ENCODE measurements at regions not wholly inside any gene's neighbourhood (a gene's known extent, or its start where the extent isn't known, plus 50 kb on each side); places are given as distances from the start of the nearest gene placed in this dataset.

DNA sequence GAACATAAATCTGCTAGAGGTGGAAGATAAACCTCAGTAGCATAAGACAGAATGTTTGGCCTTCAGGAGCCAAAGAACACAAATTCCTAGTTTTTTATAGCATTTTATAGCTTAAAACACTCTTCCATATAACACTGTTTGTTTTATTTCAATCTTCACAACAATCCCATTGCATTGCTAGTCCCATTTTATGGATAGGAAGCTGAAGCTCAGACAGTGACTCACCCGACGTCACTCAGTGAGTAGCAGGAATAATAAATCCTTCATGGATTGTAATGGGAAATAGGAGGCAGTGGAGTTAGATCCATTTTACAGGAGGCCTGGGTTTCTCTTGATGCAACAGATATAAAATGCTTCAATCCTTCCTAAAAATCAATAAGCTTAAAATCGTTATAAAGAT is 217.5 kb downstream of the RAB28 start:
- no peak overlapping the region for H3K4me3 ChIP-seq (replicated peaks in 1 of 3; ENCODE audit: low read depth in 2 of 3, low read length in 3 of 3)
- H3K9me3 ChIP-seq (replicated peaks in 1 of 2; ENCODE audit: control insufficient read depth in 1 of 2, insufficient read depth in 1 of 2, low read length in 2 of 2), result peaks cover 0 to 3% of the 10 kb centered on the region in 2 donors
- no peaks in the 10 kb centered on the region for H3K27me3 Mint-ChIP-seq (ENCODE audit: low read depth in 3 of 3)
- H3K4me1 ChIP-seq (ENCODE audit: control insufficient read depth in 1 of 2, insufficient read depth in 2 of 2, low read length in 2 of 2), result no peaks in the 10 kb centered on the region
- H3K36me3 Mint-ChIP-seq, result no peaks in the 10 kb centered on the region
- H3K4me3 Mint-ChIP-seq, result no peak overlapping the region
- DNase-seq, result no peak
- H2AFZ ChIP-seq (ENCODE audit: insufficient read depth, low read depth, low read length, poor library complexity, severe bottlenecking), result no peak overlapping the region
- H3K9me3 Mint-ChIP-seq, result peaks cover 0 to 17% (median 9%) of the 10 kb centered on the region in 7 donors
- no peaks in the 10 kb centered on the region for H3K27me3 ChIP-seq (ENCODE audit: control insufficient read depth in 2 of 2, insufficient read depth in 2 of 2, low read length in 2 of 2)
- H3K4me2 ChIP-seq (replicated peaks; ENCODE audit: extremely low read depth, low read length, poor library complexity, severe bottlenecking), result no peak overlapping the region
- no peaks in the 10 kb centered on the region for H3K79me2 ChIP-seq (ENCODE audit: insufficient read depth, low read length)
- H3K27ac Mint-ChIP-seq, result no peak overlapping the region
- H3K4me1 Mint-ChIP-seq, result no peaks in the 10 kb centered on the region
- H3K27ac ChIP-seq (ENCODE audit: low read depth in 1 of 2, low read length in 2 of 2), result no peak overlapping the region
- intact Hi-C loops (cut with micrococcal nuclease), result no loop called here
- 83% methylated on average over 1 of the region's 3 CpGs for WGBS (ENCODE audit: insufficient coverage)
- H3K36me3 ChIP-seq (replicated peaks in 1 of 2; ENCODE audit: control insufficient read depth in 1 of 2, insufficient read depth in 2 of 2, low read length in 2 of 2), result no peaks in the 10 kb centered on the region
- TF ChIP-seq, protein P1, sequence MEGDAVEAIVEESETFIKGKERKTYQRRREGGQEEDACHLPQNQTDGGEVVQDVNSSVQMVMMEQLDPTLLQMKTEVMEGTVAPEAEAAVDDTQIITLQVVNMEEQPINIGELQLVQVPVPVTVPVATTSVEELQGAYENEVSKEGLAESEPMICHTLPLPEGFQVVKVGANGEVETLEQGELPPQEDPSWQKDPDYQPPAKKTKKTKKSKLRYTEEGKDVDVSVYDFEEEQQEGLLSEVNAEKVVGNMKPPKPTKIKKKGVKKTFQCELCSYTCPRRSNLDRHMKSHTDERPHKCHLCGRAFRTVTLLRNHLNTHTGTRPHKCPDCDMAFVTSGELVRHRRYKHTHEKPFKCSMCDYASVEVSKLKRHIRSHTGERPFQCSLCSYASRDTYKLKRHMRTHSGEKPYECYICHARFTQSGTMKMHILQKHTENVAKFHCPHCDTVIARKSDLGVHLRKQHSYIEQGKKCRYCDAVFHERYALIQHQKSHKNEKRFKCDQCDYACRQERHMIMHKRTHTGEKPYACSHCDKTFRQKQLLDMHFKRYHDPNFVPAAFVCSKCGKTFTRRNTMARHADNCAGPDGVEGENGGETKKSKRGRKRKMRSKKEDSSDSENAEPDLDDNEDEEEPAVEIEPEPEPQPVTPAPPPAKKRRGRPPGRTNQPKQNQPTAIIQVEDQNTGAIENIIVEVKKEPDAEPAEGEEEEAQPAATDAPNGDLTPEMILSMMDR (IDR thresholded peaks at IDR 0.05), result no peak
- H3K9ac ChIP-seq (ENCODE audit: insufficient read depth, low read length, poor library complexity, severe bottlenecking), result no peak overlapping the region
- no peaks in the 10 kb centered on the region for H4K20me1 ChIP-seq (ENCODE audit: insufficient read depth, low read length)

DNA sequence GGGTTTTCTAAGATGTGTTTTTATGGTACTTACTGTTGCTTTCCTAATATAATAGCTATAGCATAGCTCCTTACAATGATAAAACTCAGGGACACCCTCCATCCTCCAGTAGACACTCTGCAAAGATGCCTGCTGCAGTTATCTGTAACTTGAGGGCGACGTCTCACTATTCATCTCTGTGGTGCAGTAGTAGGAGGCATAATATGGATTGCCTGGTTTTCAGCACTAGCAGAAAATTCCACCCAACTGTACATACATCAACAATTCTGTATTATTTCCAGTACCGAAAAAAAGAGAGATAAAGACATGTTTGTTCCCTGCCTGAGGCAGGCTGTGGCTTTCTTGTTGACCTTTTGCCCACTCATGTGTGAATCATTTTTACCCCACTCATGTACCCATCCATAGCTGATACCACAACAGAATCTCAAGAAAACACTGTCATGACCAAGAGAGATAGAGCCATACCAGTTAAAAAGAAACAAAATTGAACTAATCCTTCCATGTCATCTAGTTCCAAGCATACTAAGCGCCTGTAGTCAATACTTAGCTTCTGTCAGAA is 220.1 kb downstream of the RAB28 start:
- peaks cover 0 to 14% (median 7%) of the 10 kb centered on the region in 7 donors for H3K9me3 Mint-ChIP-seq
- no peaks in the 10 kb centered on the region for H3K79me2 ChIP-seq (ENCODE audit: insufficient read depth, low read length)
- DNase-seq, result no peak
- H3K4me3 ChIP-seq (replicated peaks in 1 of 3; ENCODE audit: low read depth in 2 of 3, low read length in 3 of 3), result no peak overlapping the region
- H3K9ac ChIP-seq (ENCODE audit: insufficient read depth, low read length, poor library complexity, severe bottlenecking), result no peak overlapping the region
- H3K27me3 Mint-ChIP-seq (ENCODE audit: low read depth in 3 of 3), result no peaks in the 10 kb centered on the region
- no peak overlapping the region for H3K27ac Mint-ChIP-seq
- no peak overlapping the region for H3K27ac ChIP-seq (ENCODE audit: low read depth in 1 of 2, low read length in 2 of 2)
- H3K4me2 ChIP-seq (replicated peaks; ENCODE audit: extremely low read depth, low read length, poor library complexity, severe bottlenecking), result no peak overlapping the region
- intact Hi-C loops (cut with micrococcal nuclease), result no loop called here
- no peaks in the 10 kb centered on the region for H3K4me1 Mint-ChIP-seq
- H2AFZ ChIP-seq (ENCODE audit: insufficient read depth, low read depth, low read length, poor library complexity, severe bottlenecking), result no peak overlapping the region
- H3K4me1 ChIP-seq (ENCODE audit: control insufficient read depth in 1 of 2, insufficient read depth in 2 of 2, low read length in 2 of 2), result no peaks in the 10 kb centered on the region
- no peak overlapping the region for H3K4me3 Mint-ChIP-seq
- H3K36me3 Mint-ChIP-seq, result no peaks in the 10 kb centered on the region
- WGBS (ENCODE audit: insufficient coverage), result 100% methylated on average over 1 of the region's 4 CpGs
- no peaks in the 10 kb centered on the region for H3K27me3 ChIP-seq (ENCODE audit: control insufficient read depth in 2 of 2, insufficient read depth in 2 of 2, low read length in 2 of 2)
- H3K9me3 ChIP-seq (replicated peaks in 1 of 2; ENCODE audit: control insufficient read depth in 1 of 2, insufficient read depth in 1 of 2, low read length in 2 of 2), result peaks cover 0 to 3% of the 10 kb centered on the region in 2 donors
- no peaks in the 10 kb centered on the region for H4K20me1 ChIP-seq (ENCODE audit: insufficient read depth, low read length)
- no peaks in the 10 kb centered on the region for H3K36me3 ChIP-seq (replicated peaks in 1 of 2; ENCODE audit: control insufficient read depth in 1 of 2, insufficient read depth in 2 of 2, low read length in 2 of 2)
- TF ChIP-seq, protein P1 (IDR thresholded peaks at IDR 0.05), result no peak
